ENCODE measurements at regions not wholly inside any gene's neighbourhood (a gene's known extent, or its start where the extent isn't known, plus 50 kb on each side); places are given as distances from the start of the nearest gene placed in this dataset.
"Not testable (repeated sequence)": the region's sequence is repeated elsewhere in the genome, so short reads cannot be mapped to it uniquely, and the experiment has no call there.

DNA sequence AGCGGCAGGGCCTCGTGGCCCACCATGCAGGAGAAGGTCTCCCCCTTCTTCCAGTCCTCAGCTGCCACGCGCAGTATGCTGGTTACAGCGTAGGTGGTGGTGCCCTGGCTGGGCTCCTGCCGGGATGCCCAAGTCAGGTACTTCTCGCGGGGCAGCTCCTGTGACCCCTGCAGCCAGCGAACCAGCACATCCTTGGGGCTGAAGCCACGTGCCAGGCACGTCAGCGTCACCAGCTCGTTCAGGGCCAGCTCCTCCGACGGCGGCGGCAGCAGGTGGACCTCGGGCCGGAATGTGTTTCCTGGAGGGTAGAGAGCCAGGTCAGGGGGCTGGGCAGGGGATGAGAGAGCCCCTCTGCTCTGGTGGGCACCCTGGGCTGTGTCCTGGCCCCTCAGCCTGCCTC is 60.7 kb downstream of the TMEM121 start:
- BruUV-seq (replicated peaks); H3K27me3 ChIP-seq (replicated peaks; ENCODE audit: insufficient read depth, low read depth, low read length, poor library complexity); H3K9me3 ChIP-seq (ENCODE audit: low read depth, low read length, poor library complexity, severe bottlenecking); CTCF ChIA-PET; DNase-seq (ENCODE audit: low spot score); H3K36me3 ChIP-seq (ENCODE audit: insufficient read depth, low read length, poor library complexity, severe bottlenecking); H3K4me3 ChIP-seq (ENCODE audit: low read depth, low read length, poor library complexity, severe bottlenecking); POLR2A ChIA-PET (ENCODE audit: low non-redundant PET); intact Hi-C loops (cut with micrococcal nuclease; ENCODE audit: unreplicated experiment); H3K4me1 ChIP-seq (ENCODE audit: insufficient read depth, low read length, poor library complexity, severe bottlenecking); H3K27ac ChIP-seq (ENCODE audit: low read depth, low read length, poor library complexity, severe bottlenecking): not testable (repeated sequence)

DNA sequence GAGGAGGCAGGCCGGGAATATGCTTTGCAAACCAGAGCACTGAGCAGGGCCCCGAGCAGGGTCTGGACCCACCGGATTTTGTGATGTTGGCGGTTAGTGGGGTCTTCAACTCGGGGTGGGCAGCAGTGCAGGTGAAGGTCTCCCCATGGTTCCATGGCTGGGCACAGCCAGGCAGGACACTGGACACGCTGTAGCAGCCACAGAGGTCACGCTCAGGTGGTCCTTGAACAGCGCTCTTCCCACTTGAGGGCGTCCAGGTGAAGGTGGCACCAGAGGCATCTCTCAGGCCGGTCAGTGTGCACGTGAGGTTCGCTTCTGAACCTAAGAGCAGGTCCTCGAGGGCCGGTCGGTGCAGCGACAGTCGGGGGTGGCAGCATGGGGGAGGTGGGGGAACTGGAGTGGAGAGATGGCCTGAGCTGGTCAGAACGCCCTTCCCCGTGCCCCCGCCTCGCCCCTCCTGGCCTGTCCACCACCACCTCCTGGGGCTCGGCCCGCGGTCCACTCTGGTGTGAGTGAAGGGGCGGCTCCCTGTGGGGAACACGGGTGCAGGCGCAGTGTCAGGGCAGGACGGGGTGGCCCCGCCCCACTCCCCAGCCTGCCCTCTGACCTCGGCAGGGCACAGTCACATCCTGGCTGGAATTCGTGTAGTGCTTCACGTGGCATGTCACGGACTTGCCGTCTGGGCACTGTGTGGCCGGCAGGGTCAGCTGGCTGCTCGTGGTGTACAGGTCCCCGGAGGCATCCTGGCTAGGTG is 61.3 kb downstream of the TMEM121 start:
- intact Hi-C loops (cut with micrococcal nuclease; ENCODE audit: unreplicated experiment); BruUV-seq (replicated peaks); H3K27me3 ChIP-seq (replicated peaks; ENCODE audit: insufficient read depth, low read depth, low read length, poor library complexity); H3K4me3 ChIP-seq (ENCODE audit: low read depth, low read length, poor library complexity, severe bottlenecking); H3K27ac ChIP-seq (ENCODE audit: low read depth, low read length, poor library complexity, severe bottlenecking); H3K9me3 ChIP-seq (ENCODE audit: low read depth, low read length, poor library complexity, severe bottlenecking); CTCF ChIA-PET; DNase-seq (ENCODE audit: low spot score); POLR2A ChIA-PET (ENCODE audit: low non-redundant PET); H3K36me3 ChIP-seq (ENCODE audit: insufficient read depth, low read length, poor library complexity, severe bottlenecking); H3K4me1 ChIP-seq (ENCODE audit: insufficient read depth, low read length, poor library complexity, severe bottlenecking): not testable (repeated sequence)

DNA sequence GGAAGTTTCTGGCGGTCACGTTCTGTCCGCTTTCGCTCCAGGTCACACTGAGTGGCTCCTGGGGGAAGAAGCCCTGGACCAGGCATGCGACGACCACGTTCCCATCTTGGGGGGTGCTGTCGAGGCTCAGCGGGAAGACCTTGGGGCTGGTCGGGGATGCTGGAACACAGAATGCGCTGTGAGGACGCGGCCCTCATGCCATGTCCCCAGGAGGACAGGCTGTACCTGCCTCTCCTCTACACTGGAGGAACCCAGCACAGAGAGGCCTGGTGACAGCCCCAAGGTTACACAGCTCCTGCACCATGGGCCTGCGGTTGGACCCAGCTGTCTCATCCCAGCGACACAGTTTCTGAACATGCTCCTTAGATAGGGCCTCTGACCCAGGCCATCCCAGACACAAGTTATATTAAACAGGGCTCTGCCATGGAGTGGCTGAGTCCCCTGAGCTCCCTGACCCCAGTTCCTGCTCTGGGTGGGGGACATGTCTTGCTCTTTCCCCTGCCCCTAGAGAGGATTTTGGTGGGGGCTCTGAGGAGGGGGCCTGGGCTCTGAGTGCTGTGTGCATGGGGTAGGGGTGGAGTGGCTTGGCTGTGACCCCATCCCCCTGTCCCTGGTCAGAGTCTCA is 62.0 kb downstream of the TMEM121 start:
- no peaks in the 10 kb centered on the region for H3K36me3 ChIP-seq (ENCODE audit: insufficient read depth, low read length, poor library complexity, severe bottlenecking)
- intact Hi-C loops (cut with micrococcal nuclease; ENCODE audit: unreplicated experiment) = no loop called here
- no peak overlapping the region for H3K4me3 ChIP-seq (ENCODE audit: low read depth, low read length, poor library complexity, severe bottlenecking)
- no peak overlapping the region for H3K27ac ChIP-seq (ENCODE audit: low read depth, low read length, poor library complexity, severe bottlenecking)
- DNase-seq (ENCODE audit: low spot score) = no peak
- H3K9me3 ChIP-seq (ENCODE audit: low read depth, low read length, poor library complexity, severe bottlenecking) = no peaks in the 10 kb centered on the region
- BruUV-seq (replicated peaks) = no TSS peak
- POLR2A ChIA-PET (ENCODE audit: low non-redundant PET) = no interaction called here
- CTCF ChIA-PET = no interaction called here
- TF ChIP-seq, protein P1, sequence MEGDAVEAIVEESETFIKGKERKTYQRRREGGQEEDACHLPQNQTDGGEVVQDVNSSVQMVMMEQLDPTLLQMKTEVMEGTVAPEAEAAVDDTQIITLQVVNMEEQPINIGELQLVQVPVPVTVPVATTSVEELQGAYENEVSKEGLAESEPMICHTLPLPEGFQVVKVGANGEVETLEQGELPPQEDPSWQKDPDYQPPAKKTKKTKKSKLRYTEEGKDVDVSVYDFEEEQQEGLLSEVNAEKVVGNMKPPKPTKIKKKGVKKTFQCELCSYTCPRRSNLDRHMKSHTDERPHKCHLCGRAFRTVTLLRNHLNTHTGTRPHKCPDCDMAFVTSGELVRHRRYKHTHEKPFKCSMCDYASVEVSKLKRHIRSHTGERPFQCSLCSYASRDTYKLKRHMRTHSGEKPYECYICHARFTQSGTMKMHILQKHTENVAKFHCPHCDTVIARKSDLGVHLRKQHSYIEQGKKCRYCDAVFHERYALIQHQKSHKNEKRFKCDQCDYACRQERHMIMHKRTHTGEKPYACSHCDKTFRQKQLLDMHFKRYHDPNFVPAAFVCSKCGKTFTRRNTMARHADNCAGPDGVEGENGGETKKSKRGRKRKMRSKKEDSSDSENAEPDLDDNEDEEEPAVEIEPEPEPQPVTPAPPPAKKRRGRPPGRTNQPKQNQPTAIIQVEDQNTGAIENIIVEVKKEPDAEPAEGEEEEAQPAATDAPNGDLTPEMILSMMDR (conservative IDR thresholded peaks at IDR 0.05; ENCODE audit: low read depth, low read length) = no peak
- TF ChIP-seq EZH2 (IDR thresholded peaks at IDR 0.05; ENCODE audit: borderline replicate concordance, low read depth, low read length, poor library complexity, severe bottlenecking) = no peak
- H3K27me3 ChIP-seq (replicated peaks; ENCODE audit: insufficient read depth, low read depth, low read length, poor library complexity) = no peaks in the 10 kb centered on the region
- no peaks in the 10 kb centered on the region for H3K4me1 ChIP-seq (ENCODE audit: insufficient read depth, low read length, poor library complexity, severe bottlenecking)

DNA sequence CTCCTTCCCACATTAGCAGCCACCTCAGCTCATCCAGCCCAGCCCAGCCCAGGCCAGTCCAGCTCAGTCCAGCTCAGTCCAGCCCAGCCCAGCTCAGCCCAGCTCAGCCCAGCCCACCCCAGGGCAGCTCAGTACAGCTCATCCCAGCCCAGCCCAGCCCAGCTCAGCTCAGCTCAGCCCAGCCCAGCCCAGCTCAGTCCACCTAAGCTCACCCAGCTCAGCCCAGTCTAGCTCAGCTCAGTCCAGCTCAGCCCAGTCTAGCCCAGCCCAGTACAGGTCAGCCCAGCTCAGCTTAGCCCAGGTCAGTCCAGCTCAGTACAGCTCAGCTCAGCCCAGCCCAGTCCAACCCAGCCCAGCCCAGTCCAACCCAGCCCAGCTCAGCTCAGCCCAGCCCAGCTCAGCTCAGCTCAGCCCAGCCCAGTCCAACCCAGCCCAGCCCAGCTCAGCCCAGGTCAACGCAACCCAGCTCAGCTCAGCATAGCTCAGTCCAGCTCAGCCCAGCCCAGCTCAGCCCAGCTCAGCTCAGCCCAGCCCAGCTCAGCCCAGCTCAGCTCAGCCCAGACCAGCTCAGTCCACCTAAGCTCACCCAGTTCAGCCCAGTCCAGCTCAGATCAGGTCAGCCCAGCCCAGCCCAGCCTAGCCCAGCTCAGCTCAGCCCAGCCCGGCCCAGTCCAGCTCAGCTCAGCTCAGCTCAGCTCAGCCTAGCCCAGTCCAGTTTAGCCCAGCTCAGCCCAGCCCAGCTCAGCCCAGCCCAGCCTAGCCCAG is 63.0 kb downstream of the TMEM121 start:
- ChIA-PET POLR2A (ENCODE audit: low non-redundant PET) (no interaction called here), CTCF (no interaction called here)
- no peak for DNase-seq (ENCODE audit: low spot score)
- Histone ChIP-seq H3K27me3 (replicated peaks; ENCODE audit: insufficient read depth, low read depth, low read length, poor library complexity) (no peaks in the 10 kb centered on the region), H3K9me3 (ENCODE audit: low read depth, low read length, poor library complexity, severe bottlenecking) (no peaks in the 10 kb centered on the region), H3K4me1 (ENCODE audit: insufficient read depth, low read length, poor library complexity, severe bottlenecking) (no peaks in the 10 kb centered on the region), H3K36me3 (ENCODE audit: insufficient read depth, low read length, poor library complexity, severe bottlenecking) (no peaks in the 10 kb centered on the region), H3K4me3 (ENCODE audit: low read depth, low read length, poor library complexity, severe bottlenecking) (no peak overlapping the region), H3K27ac (ENCODE audit: low read depth, low read length, poor library complexity, severe bottlenecking) (no peak overlapping the region)
- no TSS peak for BruUV-seq (replicated peaks)
- TF ChIP-seq EZH2 (IDR thresholded peaks at IDR 0.05; ENCODE audit: borderline replicate concordance, low read depth, low read length, poor library complexity, severe bottlenecking) = no peak
- TF ChIP-seq, protein P1 (conservative IDR thresholded peaks at IDR 0.05; ENCODE audit: low read depth, low read length) = no peak
- intact Hi-C loops (cut with micrococcal nuclease; ENCODE audit: unreplicated experiment) = no loop called here

DNA sequence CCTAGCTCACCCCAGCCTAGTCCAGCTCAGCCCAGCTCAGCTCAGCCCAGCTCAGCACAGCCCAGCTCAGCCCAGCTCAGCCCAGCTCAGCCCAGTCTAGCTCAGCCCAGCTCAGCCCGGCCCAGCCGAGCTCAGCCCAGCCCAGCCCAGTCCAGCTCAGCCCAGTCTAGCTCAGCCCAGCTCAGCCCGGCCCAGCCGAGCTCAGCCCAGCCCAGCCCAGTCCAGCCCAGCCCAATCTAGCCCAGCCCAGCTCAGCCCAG is 63.5 kb downstream of the TMEM121 start:
- CTCF ChIA-PET; intact Hi-C loops (cut with micrococcal nuclease; ENCODE audit: unreplicated experiment): not testable (repeated sequence)

More for the DNA sequence above, 63.5 kb downstream of the TMEM121 start:
- H3K36me3 ChIP-seq (ENCODE audit: insufficient read depth, low read length, poor library complexity, severe bottlenecking); H3K27me3 ChIP-seq (replicated peaks; ENCODE audit: insufficient read depth, low read depth, low read length, poor library complexity); BruUV-seq (replicated peaks); DNase-seq (ENCODE audit: low spot score); H3K27ac ChIP-seq (ENCODE audit: low read depth, low read length, poor library complexity, severe bottlenecking); H3K9me3 ChIP-seq (ENCODE audit: low read depth, low read length, poor library complexity, severe bottlenecking); H3K4me3 ChIP-seq (ENCODE audit: low read depth, low read length, poor library complexity, severe bottlenecking); H3K4me1 ChIP-seq (ENCODE audit: insufficient read depth, low read length, poor library complexity, severe bottlenecking); POLR2A ChIA-PET (ENCODE audit: low non-redundant PET): not testable (repeated sequence)
